ENCODE measurements at regions not wholly inside any gene's neighbourhood (a gene's known extent, or its start where the extent isn't known, plus 50 kb on each side); places are given as distances from the start of the nearest gene placed in this dataset.

DNA sequence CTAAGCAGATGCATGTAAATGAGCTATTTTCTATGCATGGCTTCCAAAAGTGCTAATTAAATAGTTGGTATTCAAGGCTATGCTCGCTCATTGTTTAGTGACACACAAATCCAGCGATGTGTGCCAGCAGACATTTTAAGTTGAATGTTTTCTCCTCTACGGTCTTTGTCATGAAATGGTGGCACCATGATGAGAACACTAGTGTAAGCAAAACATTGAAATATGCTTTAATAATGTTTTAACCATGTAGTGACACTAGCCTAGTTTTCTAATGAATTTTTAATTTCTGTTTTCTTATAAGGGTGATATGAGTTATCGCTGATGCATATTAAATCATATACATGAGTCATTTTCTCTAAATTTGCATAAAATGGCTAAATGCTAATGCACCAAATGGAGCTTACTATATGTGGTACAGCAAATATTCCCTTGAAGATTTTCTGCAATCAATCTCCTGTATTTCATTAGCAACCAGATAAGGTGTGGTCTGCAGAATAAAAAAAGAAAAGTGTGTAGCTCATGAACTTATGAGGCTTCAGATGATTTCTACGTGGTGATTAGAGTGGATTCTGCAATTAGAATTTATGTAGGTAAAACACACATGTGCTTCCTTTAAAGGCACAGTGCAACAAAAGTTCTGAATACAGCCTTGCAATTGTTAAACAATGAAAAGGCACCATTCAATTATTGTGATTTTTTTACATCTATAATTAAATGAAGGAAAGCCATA, 226.6 kb downstream of the MEF2C start:
- Histone ChIP-seq H3K27me3 (ENCODE audit: insufficient read depth, poor library complexity, severe bottlenecking) (peaks cover 3% of the 10 kb centered on the region), H3K4me3 (replicated peaks; ENCODE audit: insufficient read depth, low read length) (no peak overlapping the region), H3K27ac (replicated peaks) (no peak overlapping the region)
- TF ChIP-seq SPI1 (IDR thresholded peaks at IDR 0.05; ENCODE audit: borderline replicate concordance, low read depth) (no peak), POLR2AphosphoS5 (IDR thresholded peaks at IDR 0.05; ENCODE audit: low read depth) (no peak), REST (IDR thresholded peaks at IDR 0.05; ENCODE audit: insufficient replicate concordance, low read depth) (no peak), CTCF (IDR thresholded peaks at IDR 0.05; ENCODE audit: insufficient read depth, low read length) (no peak), GABPA (IDR thresholded peaks at IDR 0.05; ENCODE audit: low read depth) (no peak)
- no peak for DNase-seq (ENCODE audit: low read depth in 1 of 2, low spot score in 1 of 2)

DNA sequence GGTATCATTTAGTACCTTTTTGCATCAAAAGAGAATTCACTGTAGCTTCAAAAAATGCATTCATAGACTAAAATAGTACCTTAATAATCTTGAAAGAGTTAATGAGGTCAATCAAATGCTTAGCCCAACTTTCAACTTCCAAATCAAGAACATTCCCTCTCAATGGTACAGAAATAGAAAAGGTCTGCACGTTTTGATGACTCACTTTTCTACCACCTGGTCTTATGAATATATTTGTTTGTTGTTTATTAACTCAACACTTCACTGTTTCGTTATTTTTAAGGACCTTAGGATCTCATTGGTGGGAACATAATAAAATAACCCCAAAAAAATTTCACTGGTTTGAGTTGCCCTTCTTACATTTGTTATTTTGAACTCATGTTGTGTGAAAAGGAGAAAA, 229.5 kb downstream of the MEF2C start:
- DNase-seq (ENCODE audit: low read depth in 1 of 2, low spot score in 1 of 2) = no peak
- Histone ChIP-seq H3K27me3 (ENCODE audit: insufficient read depth, poor library complexity, severe bottlenecking) (no peaks in the 10 kb centered on the region), H3K27ac (replicated peaks) (no peak overlapping the region), H3K4me3 (replicated peaks; ENCODE audit: insufficient read depth, low read length) (no peak overlapping the region)
- TF ChIP-seq GABPA (IDR thresholded peaks at IDR 0.05; ENCODE audit: low read depth) = no peak
- TF ChIP-seq POLR2AphosphoS5 (IDR thresholded peaks at IDR 0.05; ENCODE audit: low read depth) = no peak
- no peak for TF ChIP-seq CTCF (IDR thresholded peaks at IDR 0.05; ENCODE audit: insufficient read depth, low read length)
- TF ChIP-seq SPI1 (IDR thresholded peaks at IDR 0.05; ENCODE audit: borderline replicate concordance, low read depth) = no peak
- no peak for TF ChIP-seq REST (IDR thresholded peaks at IDR 0.05; ENCODE audit: insufficient replicate concordance, low read depth)

DNA sequence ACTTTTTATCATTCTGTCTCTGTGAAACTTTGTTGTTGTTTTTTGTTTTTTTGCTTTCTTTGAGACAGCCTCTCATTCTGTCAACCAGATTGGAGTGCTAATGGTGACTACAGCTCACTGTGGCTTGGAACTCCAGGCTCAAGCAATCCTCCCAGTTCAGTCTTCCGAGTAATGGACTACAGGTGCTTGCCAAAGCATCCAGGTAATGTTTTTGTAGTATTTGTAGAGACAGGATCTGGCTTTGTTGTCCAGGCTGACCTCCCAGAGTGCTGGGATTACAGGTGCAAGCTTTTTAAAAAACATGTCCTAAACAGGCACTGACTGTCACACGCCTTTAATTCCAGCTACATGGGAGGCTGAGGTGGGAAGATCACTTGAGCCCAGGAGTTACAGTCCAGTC, 235.1 kb downstream of the MEF2C start:
- TF ChIP-seq POLR2AphosphoS5 (IDR thresholded peaks at IDR 0.05; ENCODE audit: low read depth) (no peak), GABPA (IDR thresholded peaks at IDR 0.05; ENCODE audit: low read depth) (no peak), SPI1 (IDR thresholded peaks at IDR 0.05; ENCODE audit: borderline replicate concordance, low read depth) (no peak), REST (IDR thresholded peaks at IDR 0.05; ENCODE audit: insufficient replicate concordance, low read depth) (no peak), CTCF (IDR thresholded peaks at IDR 0.05; ENCODE audit: insufficient read depth, low read length) (no peak)
- DNase-seq (ENCODE audit: low read depth in 1 of 2, low spot score in 1 of 2) = no peak
- no peak overlapping the region for H3K27ac ChIP-seq (replicated peaks)
- H3K27me3 ChIP-seq (ENCODE audit: insufficient read depth, poor library complexity, severe bottlenecking) = no peaks in the 10 kb centered on the region
- H3K4me3 ChIP-seq (replicated peaks; ENCODE audit: insufficient read depth, low read length) = no peak overlapping the region

All from HL-60 (cell line).